Thyroid gland (tissue), 4 donors: ENCODE measurements at regions not wholly inside any gene's neighbourhood (a gene's known extent, or its start where the extent isn't known, plus 50 kb on each side); places are given as distances from the start of the nearest gene placed in this dataset.

ENCODE experiments used
- DNase-seq, 2 donors: peaks; one replicate each; pipeline ENCODE4 v3.0.0-alpha.2; 2019
- H3K27ac ChIP-seq, 3 donors: fragments of 200-600 bp; sonication (generic); 1 replicate in 2 of 3; 2 replicates in 1 of 3; pipeline ENCODE4 v1.5.1; 2016 to 2019; ENCODE audit warnings: mild to moderate bottlenecking in 1 of 3, moderate library complexity in 1 of 3
- H3K27me3 ChIP-seq: fragments of 200-600 bp; sonication (generic); one replicate; pipeline ENCODE4 v1.5.1; 2019
- H3K36me3 ChIP-seq, 2 donors: fragments of 200-600 bp; sonication (generic); one replicate each; pipeline ENCODE4 v1.5.1; 2016 to 2019
- H3K4me1 ChIP-seq, 2 donors: fragments of 200-600 bp; sonication (generic); one replicate each; pipeline ENCODE4 v1.5.1; 2017 to 2019
- H3K4me3 ChIP-seq, 3 donors: fragments of 200-600 bp; sonication (generic); replicated peaks in 1 of 3; 1 replicate in 2 of 3; 2 replicates in 1 of 3; pipeline ENCODE4 v1.5.1; 2016; ENCODE audit warnings: mild to moderate bottlenecking in 1 of 3
- H3K9me3 ChIP-seq: fragments of 200-600 bp; sonication (generic); one replicate; pipeline ENCODE4 v1.5.1; 2017
- CTCF ChIP-seq, 6 experiments: fragments of 200-600 bp in 3 of 6; fragments of 450-650 bp in 3 of 6; sonication (generic) in 3 of 6; IDR thresholded peaks; one replicate each; pipeline ENCODE4 v1.5.1; 2016 to 2019; ENCODE audit warnings: antibody characterized with exemption in 6 of 6, mild to moderate bottlenecking in 2 of 6, inconsistent platforms in 1 of 6, moderate library complexity in 1 of 6
- POLR2A ChIP-seq, 2 donors: fragments of 450-650 bp; IDR thresholded peaks; one replicate each; pipeline ENCODE4 v1.6.1; 2017; ENCODE audit warnings: antibody characterized with exemption in 2 of 2, mild to moderate bottlenecking in 2 of 2, moderate library complexity in 1 of 2
- WGBS, 2 donors: methylation state at CpG; one replicate each; pipeline ENCODE4 v1.1.5; 2017; 5-methylcytosine and 5-hydroxymethylcytosine counted together
- intact Hi-C: fragments of 100-400 bp; cut with DNase I; formaldehyde crosslinking; loops from one replicate; pipeline ENCODE4 v1.15.1; 2023

- no peaks in the 10 kb centered on the region for H3K9me3 ChIP-seq
- intact Hi-C loops = no loop called here
- no peaks in the 10 kb centered on the region for H3K27me3 ChIP-seq
- no peaks in the 10 kb centered on the region for H3K36me3 ChIP-seq
- DNase-seq = no peak
- H3K4me3 ChIP-seq = no peak overlapping the region
- TF ChIP-seq POLR2A (IDR thresholded peaks at IDR 0.05) = no peak
- TF ChIP-seq CTCF (IDR thresholded peaks at IDR 0.05) = no peak
- no peak overlapping the region for H3K27ac ChIP-seq
- 43 to 52% methylated on average over 3 of the region's 3 CpGs for WGBS, 2 donors
- no peaks in the 10 kb centered on the region for H3K4me1 ChIP-seq
Measured at GRCh38 chr13:22320991-22321390, 650.1 kb downstream of the FGF9 start.

DNA sequence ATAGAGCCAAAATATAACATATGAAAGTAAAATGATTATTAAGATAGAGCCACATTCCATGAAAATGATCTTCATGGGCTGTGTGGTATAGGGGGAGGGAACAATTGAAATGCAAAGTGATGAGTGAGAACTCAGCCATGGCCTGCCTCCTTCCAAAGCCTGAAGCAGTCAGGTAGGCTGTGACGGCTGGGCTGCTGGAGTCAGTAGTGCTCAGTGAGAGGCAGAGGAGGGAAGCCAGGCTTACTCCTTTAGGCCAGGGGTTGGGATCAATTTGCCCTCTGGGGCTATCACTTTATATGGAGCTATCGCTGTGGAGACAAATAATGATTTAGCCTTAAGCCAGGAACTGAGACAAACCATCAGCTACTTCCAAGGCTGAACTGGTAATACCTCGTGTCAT, 654.9 kb downstream of the FGF9 start:
- H3K36me3 ChIP-seq = no peaks in the 10 kb centered on the region
- 65 to 69% methylated on average over 3 of the region's 3 CpGs for WGBS, 2 donors
- H3K27ac ChIP-seq = no peak overlapping the region
- H3K9me3 ChIP-seq = no peaks in the 10 kb centered on the region
- no peak for TF ChIP-seq POLR2A (IDR thresholded peaks at IDR 0.05)
- TF ChIP-seq CTCF (IDR thresholded peaks at IDR 0.05) = no peak
- intact Hi-C loops = no loop called here
- no peaks in the 10 kb centered on the region for H3K27me3 ChIP-seq
- no peak for DNase-seq
- H3K4me3 ChIP-seq = no peak overlapping the region
- H3K4me1 ChIP-seq = no peaks in the 10 kb centered on the region

GRCh38 chr13:22332416-22332815, 661.5 kb downstream of the FGF9 start:
- Histone ChIP-seq H3K4me3 (no peak overlapping the region), H3K36me3 (no peaks in the 10 kb centered on the region), H3K27ac (no peak overlapping the region), H3K27me3 (no peaks in the 10 kb centered on the region), H3K4me1 (no peaks in the 10 kb centered on the region), H3K9me3 (no peaks in the 10 kb centered on the region)
- TF ChIP-seq POLR2A (IDR thresholded peaks at IDR 0.05) (no peak), CTCF (IDR thresholded peaks at IDR 0.05) (no peak)
- WGBS, 2 donors = 93 to 96% methylated on average over 7 of the region's 7 CpGs
- intact Hi-C loops = no loop called here
- no peak for DNase-seq

- Histone ChIP-seq H3K9me3 (no peaks in the 10 kb centered on the region), H3K4me3 (no peak overlapping the region), H3K27ac (no peak overlapping the region), H3K4me1 (no peaks in the 10 kb centered on the region), H3K36me3 (no peaks in the 10 kb centered on the region), H3K27me3 (no peaks in the 10 kb centered on the region)
- TF ChIP-seq POLR2A (IDR thresholded peaks at IDR 0.05) = no peak
- intact Hi-C loops = no loop called here
- DNase-seq = no peak
Measured at GRCh38 chr13:22336460-22336859, 665.6 kb downstream of the FGF9 start.

DNA sequence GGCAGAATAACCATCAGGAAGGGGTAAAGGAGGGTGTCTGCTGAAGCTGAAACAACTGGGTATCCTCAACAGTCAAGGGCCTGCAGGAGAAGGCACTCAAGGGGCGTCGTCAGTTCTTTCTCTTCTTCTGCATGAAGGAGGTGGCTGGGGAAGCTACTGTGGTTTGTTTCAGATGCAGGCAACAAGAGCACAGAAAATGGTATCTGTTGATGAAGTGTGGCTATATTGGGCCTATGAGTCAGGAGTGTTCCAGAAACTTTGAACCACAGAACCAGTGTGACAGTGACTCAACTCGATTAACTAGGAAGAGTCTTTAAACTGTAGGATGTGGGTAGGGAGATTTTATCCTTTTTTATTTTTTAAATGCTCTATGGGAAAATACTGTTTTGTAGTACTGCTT, 686.3 kb downstream of the FGF9 start:
- DNase-seq = no peak
- intact Hi-C loops = no loop called here
- Histone ChIP-seq H3K9me3 (peaks cover 5% of the 10 kb centered on the region), H3K4me3 (no peak overlapping the region), H3K4me1 (no peaks in the 10 kb centered on the region), H3K36me3 (no peaks in the 10 kb centered on the region), H3K27ac (no peak overlapping the region), H3K27me3 (no peaks in the 10 kb centered on the region)
- WGBS, 2 donors = 72 to 80% methylated on average over 3 of the region's 3 CpGs
- TF ChIP-seq CTCF (IDR thresholded peaks at IDR 0.05) (no peak), POLR2A (IDR thresholded peaks at IDR 0.05) (no peak)

GRCh38 chr13:22369090-22369489, 698.2 kb downstream of the FGF9 start:
- no peaks in the 10 kb centered on the region for H3K27me3 ChIP-seq
- H3K36me3 ChIP-seq = no peaks in the 10 kb centered on the region
- no peaks in the 10 kb centered on the region for H3K4me1 ChIP-seq
- H3K9me3 ChIP-seq = no peaks in the 10 kb centered on the region
- no peak overlapping the region for H3K27ac ChIP-seq
- H3K4me3 ChIP-seq = no peak overlapping the region
- no peak for DNase-seq
- no peak for TF ChIP-seq CTCF (IDR thresholded peaks at IDR 0.05)
- no peak for TF ChIP-seq POLR2A (IDR thresholded peaks at IDR 0.05)
- WGBS, 2 donors = 88 to 95% methylated on average over 2 of the region's 2 CpGs
- intact Hi-C loops = no loop called here
